Ishikawa (cell line): ENCODE measurements at regions not wholly inside any gene's neighbourhood (a gene's known extent, or its start where the extent isn't known, plus 50 kb on each side); places are given as distances from the start of the nearest gene placed in this dataset.

Experiments used
- CEBPB ChIP-seq: IDR thresholded peaks from 2 replicates; pipeline ENCODE4 v1.6.1; 2012
- CREB1 ChIP-seq: IDR thresholded peaks from 2 replicates; pipeline ENCODE4 v1.6.1; 2012; ENCODE audit warnings: low read depth
- EGR1 ChIP-seq: IDR thresholded peaks from 2 replicates; pipeline ENCODE4 v1.6.1; 2012
- EP300 ChIP-seq: IDR thresholded peaks from 2 replicates; pipeline ENCODE4 v1.6.1; 2012; ENCODE audit warnings: borderline replicate concordance
- FOXM1 ChIP-seq: IDR thresholded peaks from 2 replicates; pipeline ENCODE4 v1.6.1; 2012; ENCODE audit warnings: low read depth, borderline replicate concordance
- NFIC ChIP-seq: IDR thresholded peaks from 2 replicates; pipeline ENCODE4 v1.6.1; 2012
- RAD21 ChIP-seq: IDR thresholded peaks from 2 replicates; pipeline ENCODE4 v1.6.1; 2012; ENCODE audit warnings: low read depth
- TAF1 ChIP-seq: IDR thresholded peaks from 2 replicates; pipeline ENCODE4 v1.6.1; 2012; ENCODE audit warnings: low read depth, mild to moderate bottlenecking
- TCF12 ChIP-seq: IDR thresholded peaks from 2 replicates; pipeline ENCODE4 v1.6.1; 2012; ENCODE audit warnings: low read depth
- TEAD4 ChIP-seq: IDR thresholded peaks from 2 replicates; pipeline ENCODE4 v1.6.1; 2012
- YY1 ChIP-seq: IDR thresholded peaks from 2 replicates; pipeline ENCODE4 v1.6.1; 2012; ENCODE audit warnings: low read depth
- ZBTB7A ChIP-seq: IDR thresholded peaks from 2 replicates; pipeline ENCODE4 v1.6.1; 2012; ENCODE audit warnings: low read depth
- TF ChIP-seq, protein P1 (sequence below): IDR thresholded peaks from 2 replicates; pipeline ENCODE4 v1.6.1; 2012
- TF ChIP-seq, protein P2 (sequence below): IDR thresholded peaks from 2 replicates; pipeline ENCODE4 v1.6.1; 2012
- TF ChIP-seq, protein P3 (sequence below): IDR thresholded peaks from 2 replicates; pipeline ENCODE4 v1.6.1; 2012; ENCODE audit warnings: low read depth, mild to moderate bottlenecking

DNA sequence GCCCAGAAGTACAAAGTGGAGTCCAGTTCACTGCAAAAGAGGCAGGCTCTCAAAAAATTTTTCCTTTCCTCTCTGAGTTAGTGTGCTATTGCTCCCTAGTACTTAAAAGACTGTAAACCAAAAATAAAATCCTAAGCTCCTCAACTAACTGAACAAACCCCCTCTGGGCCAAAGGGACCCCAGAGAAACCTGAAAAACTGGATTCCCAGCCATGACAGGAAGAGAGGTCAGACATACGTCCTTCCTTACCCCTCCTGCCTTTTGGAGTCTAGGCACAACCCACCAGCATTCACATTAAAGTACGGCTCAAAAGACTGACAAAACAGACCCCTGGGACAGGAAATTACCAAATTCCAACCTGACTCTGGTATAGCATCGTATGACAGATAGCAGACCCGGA lies 957.9 kb upstream of the PRKX start:
- TF ChIP-seq, protein P1, sequence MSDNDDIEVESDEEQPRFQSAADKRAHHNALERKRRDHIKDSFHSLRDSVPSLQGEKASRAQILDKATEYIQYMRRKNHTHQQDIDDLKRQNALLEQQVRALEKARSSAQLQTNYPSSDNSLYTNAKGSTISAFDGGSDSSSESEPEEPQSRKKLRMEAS = no peak
- TF ChIP-seq NFIC (no peak), TAF1 (no peak)
- TF ChIP-seq, protein P2, sequence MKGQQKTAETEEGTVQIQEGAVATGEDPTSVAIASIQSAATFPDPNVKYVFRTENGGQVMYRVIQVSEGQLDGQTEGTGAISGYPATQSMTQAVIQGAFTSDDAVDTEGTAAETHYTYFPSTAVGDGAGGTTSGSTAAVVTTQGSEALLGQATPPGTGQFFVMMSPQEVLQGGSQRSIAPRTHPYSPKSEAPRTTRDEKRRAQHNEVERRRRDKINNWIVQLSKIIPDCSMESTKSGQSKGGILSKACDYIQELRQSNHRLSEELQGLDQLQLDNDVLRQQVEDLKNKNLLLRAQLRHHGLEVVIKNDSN = no peak
- TF ChIP-seq, protein P3, sequence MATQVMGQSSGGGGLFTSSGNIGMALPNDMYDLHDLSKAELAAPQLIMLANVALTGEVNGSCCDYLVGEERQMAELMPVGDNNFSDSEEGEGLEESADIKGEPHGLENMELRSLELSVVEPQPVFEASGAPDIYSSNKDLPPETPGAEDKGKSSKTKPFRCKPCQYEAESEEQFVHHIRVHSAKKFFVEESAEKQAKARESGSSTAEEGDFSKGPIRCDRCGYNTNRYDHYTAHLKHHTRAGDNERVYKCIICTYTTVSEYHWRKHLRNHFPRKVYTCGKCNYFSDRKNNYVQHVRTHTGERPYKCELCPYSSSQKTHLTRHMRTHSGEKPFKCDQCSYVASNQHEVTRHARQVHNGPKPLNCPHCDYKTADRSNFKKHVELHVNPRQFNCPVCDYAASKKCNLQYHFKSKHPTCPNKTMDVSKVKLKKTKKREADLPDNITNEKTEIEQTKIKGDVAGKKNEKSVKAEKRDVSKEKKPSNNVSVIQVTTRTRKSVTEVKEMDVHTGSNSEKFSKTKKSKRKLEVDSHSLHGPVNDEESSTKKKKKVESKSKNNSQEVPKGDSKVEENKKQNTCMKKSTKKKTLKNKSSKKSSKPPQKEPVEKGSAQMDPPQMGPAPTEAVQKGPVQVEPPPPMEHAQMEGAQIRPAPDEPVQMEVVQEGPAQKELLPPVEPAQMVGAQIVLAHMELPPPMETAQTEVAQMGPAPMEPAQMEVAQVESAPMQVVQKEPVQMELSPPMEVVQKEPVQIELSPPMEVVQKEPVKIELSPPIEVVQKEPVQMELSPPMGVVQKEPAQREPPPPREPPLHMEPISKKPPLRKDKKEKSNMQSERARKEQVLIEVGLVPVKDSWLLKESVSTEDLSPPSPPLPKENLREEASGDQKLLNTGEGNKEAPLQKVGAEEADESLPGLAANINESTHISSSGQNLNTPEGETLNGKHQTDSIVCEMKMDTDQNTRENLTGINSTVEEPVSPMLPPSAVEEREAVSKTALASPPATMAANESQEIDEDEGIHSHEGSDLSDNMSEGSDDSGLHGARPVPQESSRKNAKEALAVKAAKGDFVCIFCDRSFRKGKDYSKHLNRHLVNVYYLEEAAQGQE = no peak

DNA sequence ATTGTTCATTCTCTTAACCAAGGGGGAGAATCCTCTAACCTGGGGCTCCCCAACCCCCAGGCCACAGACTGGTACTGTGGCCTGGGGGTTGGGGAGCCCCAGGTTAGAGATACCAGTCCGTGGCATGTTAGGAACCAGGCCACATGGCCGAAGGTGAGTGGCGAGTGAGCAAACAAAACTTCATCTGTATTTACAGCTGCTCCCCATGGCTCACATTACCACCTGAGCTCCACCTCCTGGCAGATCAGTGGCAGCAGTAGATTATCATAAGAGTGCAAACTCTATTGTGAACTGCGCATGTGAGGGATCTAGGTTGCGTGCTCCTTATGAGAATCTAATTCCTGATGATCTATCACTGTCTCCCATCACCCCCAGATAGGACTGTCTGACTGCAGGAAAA lies 957.2 kb upstream of the PRKX start:
- no peak for TF ChIP-seq CREB1
- TF ChIP-seq TCF12 = no peak
- TF ChIP-seq, protein P1 = no peak
- TF ChIP-seq CEBPB = no peak
- TF ChIP-seq EP300 = no peak

DNA sequence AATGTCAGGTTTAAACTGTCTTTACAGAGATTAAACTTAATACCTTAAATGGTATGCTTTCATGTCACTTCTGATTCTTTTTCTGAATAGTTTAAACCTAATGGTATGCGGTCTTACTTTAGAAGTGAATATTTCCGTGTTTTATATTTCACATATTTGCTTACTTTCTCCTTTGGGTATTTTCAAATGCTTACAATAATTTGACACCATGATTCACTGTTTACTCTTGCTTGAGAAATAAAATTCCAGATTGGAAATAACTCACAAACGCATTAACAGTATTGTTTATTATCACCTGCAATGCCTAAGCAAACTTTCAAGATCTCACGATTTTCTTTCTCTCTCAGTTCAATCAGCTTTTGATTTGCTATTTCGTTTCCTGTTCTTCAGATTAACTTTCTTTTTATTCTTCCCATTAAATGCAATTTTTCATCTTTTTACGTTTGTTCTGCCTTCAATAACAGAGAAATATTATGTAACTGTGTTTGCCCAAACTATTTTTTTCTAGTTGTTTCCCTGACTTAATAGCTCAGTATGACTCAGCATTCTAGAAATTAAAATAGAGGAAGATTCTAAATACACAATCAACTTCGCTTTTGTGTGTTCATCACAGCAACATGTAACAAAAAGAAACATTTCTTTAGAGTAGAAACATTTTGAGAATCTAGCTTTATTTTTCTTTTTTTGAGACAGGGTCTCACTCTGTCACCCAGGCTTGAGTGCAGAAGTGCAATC lies 955.5 kb upstream of the PRKX start:
- TF ChIP-seq, protein P3 = no peak

DNA sequence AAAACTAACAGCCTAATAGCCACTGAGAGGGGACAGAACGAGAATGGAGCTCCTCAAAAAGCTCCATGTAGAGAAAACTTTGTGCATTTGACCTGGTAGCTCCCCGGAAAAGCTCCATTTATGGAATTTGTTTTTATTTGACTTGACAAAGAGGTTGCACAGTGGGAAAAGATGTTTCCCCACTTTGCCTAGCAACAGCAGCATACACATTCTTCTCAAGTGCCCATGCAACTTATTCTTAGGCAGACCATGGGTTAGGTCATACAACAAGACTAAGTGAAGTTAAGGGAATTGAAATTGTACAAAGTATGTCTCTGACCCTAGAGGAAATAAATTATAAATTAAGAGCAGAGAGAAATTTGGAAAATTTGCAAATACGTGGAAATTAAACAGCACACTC lies 949.6 kb upstream of the PRKX start:
- TF ChIP-seq NFIC (no peak), TEAD4 (no peak), ZBTB7A (no peak), EGR1 (no peak), RAD21 (no peak), TCF12 (no peak), YY1 (no peak), CEBPB (no peak), EP300 (no peak), FOXM1 (no peak), CREB1 (no peak)
- TF ChIP-seq, protein P3 = no peak
- TF ChIP-seq, protein P1 = no peak
- TF ChIP-seq, protein P2 = no peak

DNA sequence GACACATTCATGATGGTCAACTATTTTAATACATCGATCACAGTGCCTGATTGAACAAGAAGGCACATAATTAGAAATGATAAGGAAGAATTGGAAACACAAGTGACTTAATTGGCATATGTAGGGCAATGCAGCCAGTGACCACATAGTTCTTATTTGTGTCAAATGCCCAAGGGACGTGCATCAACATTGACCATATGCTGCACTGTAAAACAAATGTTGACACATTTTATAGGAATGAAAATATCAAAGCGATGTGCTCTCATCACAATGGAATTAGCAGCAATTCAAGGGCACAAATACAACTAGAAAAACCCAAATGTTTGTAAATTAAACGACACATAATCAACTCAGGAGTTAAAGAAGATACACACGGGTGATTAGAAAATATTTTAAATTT lies 948.3 kb upstream of the PRKX start:
- TF ChIP-seq EP300 (no peak), YY1 (no peak), CEBPB (no peak), FOXM1 (no peak)
- TF ChIP-seq, protein P1 = no peak
- TF ChIP-seq, protein P2 = no peak
